ENCODE measurements at regions not wholly inside any gene's neighbourhood (a gene's known extent, or its start where the extent isn't known, plus 50 kb on each side); places are given as distances from the start of the nearest gene placed in this dataset.
A peak's percentile ranks its signal among the peaks of the same experiment; 100 is the strongest.
"Not testable (repeated sequence)": the region's sequence is repeated elsewhere in the genome, so short reads cannot be mapped to it uniquely, and the experiment has no call there.

- no peaks in the 10 kb centered on the region for H3K4me1 Mint-ChIP-seq
- H3K27ac Mint-ChIP-seq, result no peak overlapping the region
- no peak for DNase-seq
- H3K4me3 Mint-ChIP-seq, result no peak overlapping the region
- H3K9me3 Mint-ChIP-seq, result no peaks in the 10 kb centered on the region
- ATAC-seq, result no peak
- H3K27me3 Mint-ChIP-seq, result peaks cover 22% of the 10 kb centered on the region
Measured at GRCh38 chr11:121909596-121909995, 206.4 kb downstream of the BLID start.

DNA sequence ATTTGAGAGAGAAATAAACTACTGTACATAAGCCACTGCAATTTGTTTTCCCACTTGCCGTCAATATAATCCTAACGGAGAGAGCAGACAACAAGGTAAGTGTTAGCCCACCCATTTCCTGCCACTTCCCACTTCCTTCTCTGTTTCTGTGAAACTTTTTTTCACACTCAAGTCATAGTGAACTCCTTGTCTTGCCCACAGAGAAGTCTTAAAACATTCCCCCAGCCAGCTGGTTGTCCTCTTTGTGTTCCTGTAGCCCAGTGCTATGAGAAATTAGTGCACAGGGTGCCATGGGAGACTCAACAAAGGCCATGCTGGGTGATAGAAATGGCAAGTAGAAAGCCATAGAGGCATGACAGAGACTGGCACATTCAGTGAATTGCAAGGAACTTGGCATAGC is 208.6 kb downstream of the BLID start:
- Mint-ChIP-seq H3K27ac (no peak overlapping the region), H3K27me3 (peaks cover 22% of the 10 kb centered on the region), H3K4me1 (no peaks in the 10 kb centered on the region), H3K9me3 (no peaks in the 10 kb centered on the region), H3K4me3 (no peak overlapping the region)
- DNase-seq, result no peak
- ATAC-seq, result peak; percentile 72

DNA sequence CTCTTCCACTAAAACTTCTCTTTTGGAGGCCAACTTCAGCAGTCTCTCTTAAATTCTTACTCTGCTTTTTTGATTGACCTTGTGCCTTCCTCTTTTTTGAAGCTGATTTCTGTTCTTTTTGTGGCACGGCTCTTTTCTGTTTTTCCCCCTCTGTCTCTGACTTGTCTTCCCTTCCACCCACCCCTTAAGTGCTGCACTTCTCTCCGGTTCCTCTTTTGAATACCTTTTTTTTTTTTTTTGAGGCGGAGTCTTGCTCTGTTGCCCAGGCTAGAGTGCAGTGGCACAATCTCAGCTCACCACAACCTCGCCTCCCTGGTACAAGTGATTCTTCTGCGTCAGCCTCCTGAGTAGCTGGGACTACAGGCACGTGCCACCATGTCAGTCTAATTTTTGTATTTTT is 211.9 kb downstream of the BLID start:
- H3K27ac Mint-ChIP-seq, result no peak overlapping the region
- no peak overlapping the region for H3K4me3 Mint-ChIP-seq
- DNase-seq, result no peak

GRCh38 chr11:121901886-121902285 is 214.1 kb downstream of the BLID start:
- Mint-ChIP-seq H3K27me3 (peaks cover 8% of the 10 kb centered on the region), H3K27ac (no peak overlapping the region), H3K4me1 (no peaks in the 10 kb centered on the region), H3K4me3 (no peak overlapping the region), H3K9me3 (peaks cover 0 to 4% of the 10 kb centered on the region in 2 donors)
- ATAC-seq (no peak), DNase-seq (no peak)

More for the DNA sequence above, 211.9 kb downstream of the BLID start:
- Mint-ChIP-seq H3K9me3 (no peaks in the 10 kb centered on the region), H3K27me3 (peaks cover 9% of the 10 kb centered on the region), H3K4me1 (no peaks in the 10 kb centered on the region)
- no peak for ATAC-seq

GRCh38 chr11:121901417-121901816 is 214.6 kb downstream of the BLID start:
- H3K9me3 Mint-ChIP-seq, H3K4me1 Mint-ChIP-seq, H3K27ac Mint-ChIP-seq, H3K27me3 Mint-ChIP-seq, ATAC-seq, H3K4me3 Mint-ChIP-seq, DNase-seq: not testable (repeated sequence)

- no peaks in the 10 kb centered on the region for H3K4me1 Mint-ChIP-seq
Measured at GRCh38 chr11:121899520-121899919, 216.5 kb downstream of the BLID start.

GRCh38 chr11:121898903-121899302 is 217.1 kb downstream of the BLID start:
- Mint-ChIP-seq H3K27me3 (peaks cover 8% of the 10 kb centered on the region), H3K9me3 (peaks cover 0 to 4% of the 10 kb centered on the region in 2 donors), H3K27ac (no peak overlapping the region), H3K4me1 (no peaks in the 10 kb centered on the region), H3K4me3 (no peak overlapping the region)
- ATAC-seq (no peak), DNase-seq (no peak)

More at GRCh38 chr11:121899520-121899919, 216.5 kb downstream of the BLID start:
- peaks cover 0 to 4% of the 10 kb centered on the region in 2 donors for H3K9me3 Mint-ChIP-seq
- no peak overlapping the region for H3K27ac Mint-ChIP-seq
- no peak overlapping the region for H3K4me3 Mint-ChIP-seq
- no peak for DNase-seq
- H3K27me3 Mint-ChIP-seq, result peaks cover 8% of the 10 kb centered on the region
- ATAC-seq, result no peak

DNA sequence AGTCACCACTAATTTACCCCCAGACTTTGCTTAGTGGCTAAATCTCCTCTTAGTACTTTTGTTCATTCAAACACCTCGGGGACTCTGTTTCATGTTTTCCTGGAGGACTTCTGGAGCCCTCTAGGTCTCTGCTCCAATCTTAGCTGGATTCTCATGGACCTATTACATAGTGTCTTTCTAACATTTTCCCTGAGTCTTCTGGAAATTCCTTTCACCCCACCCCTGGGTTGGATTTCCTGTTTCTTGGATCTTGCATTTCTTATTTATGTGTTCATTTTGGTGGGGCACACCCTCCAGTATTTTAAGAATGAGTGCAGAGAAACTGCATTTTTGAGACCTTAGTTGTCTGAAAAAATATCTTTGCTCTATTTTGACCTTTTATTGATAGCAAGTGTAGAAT is 220.1 kb downstream of the BLID start:
- peaks cover 8% of the 10 kb centered on the region for H3K27me3 Mint-ChIP-seq
- H3K4me1 Mint-ChIP-seq, result no peaks in the 10 kb centered on the region
- H3K4me3 Mint-ChIP-seq, result no peak overlapping the region
- no peak overlapping the region for H3K27ac Mint-ChIP-seq
- no peak for DNase-seq
- H3K9me3 Mint-ChIP-seq, result peaks cover 0 to 4% of the 10 kb centered on the region in 2 donors
- no peak for ATAC-seq

GRCh38 chr11:121894581-121894980 is 221.4 kb downstream of the BLID start:
- H3K4me1 Mint-ChIP-seq, result no peaks in the 10 kb centered on the region
- ATAC-seq (no peak), DNase-seq (no peak)
- peaks cover 0 to 4% of the 10 kb centered on the region in 2 donors for H3K9me3 Mint-ChIP-seq
- H3K27ac Mint-ChIP-seq, result no peak overlapping the region
- peaks cover 8% of the 10 kb centered on the region for H3K27me3 Mint-ChIP-seq
- H3K4me3 Mint-ChIP-seq, result no peak overlapping the region

- peaks cover 2% of the 10 kb centered on the region for H3K27me3 Mint-ChIP-seq
- DNase-seq (no peak), ATAC-seq (no peak)
- no peak overlapping the region for H3K27ac Mint-ChIP-seq
- no peaks in the 10 kb centered on the region for H3K9me3 Mint-ChIP-seq
- no peak overlapping the region for H3K4me3 Mint-ChIP-seq
- no peaks in the 10 kb centered on the region for H3K4me1 Mint-ChIP-seq
Measured at GRCh38 chr11:121892863-121893262, 223.2 kb downstream of the BLID start.

- no peaks in the 10 kb centered on the region for H3K27me3 Mint-ChIP-seq
- no peak overlapping the region for H3K4me3 Mint-ChIP-seq
- DNase-seq (no peak), ATAC-seq (no peak)
- no peaks in the 10 kb centered on the region for H3K4me1 Mint-ChIP-seq
- H3K27ac Mint-ChIP-seq, result no peak overlapping the region
- H3K9me3 Mint-ChIP-seq, result no peaks in the 10 kb centered on the region
Measured at GRCh38 chr11:121892131-121892681, 223.8 kb downstream of the BLID start.

DNA sequence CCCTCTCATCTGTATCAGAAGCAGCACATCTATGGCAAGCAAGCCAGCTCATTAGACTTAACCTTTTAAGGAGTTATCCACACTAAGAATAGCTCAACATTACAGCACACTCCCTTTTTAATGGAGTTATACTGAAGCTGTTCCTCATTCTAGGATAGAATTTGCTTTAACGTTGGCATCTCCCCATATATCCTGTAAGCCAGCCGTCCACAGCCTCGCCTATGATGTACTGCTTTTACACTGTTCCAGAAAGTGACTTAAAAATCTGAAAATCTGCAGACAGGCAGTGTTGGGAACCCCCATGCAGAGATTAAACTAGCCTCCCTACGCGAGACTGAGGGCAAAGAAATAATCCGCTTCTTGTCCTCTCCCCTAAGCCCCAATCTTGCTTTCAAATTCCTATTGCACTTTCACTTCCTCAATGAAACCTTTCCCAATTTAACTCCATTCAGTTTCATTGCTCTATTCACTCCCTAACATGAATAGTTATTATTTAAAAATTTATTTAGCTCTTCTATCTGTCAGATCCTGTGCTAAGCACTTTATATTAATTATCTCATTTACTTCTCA is 225.0 kb downstream of the BLID start:
- DNase-seq, result no peak
- ATAC-seq, result no peak
- no peaks in the 10 kb centered on the region for H3K9me3 Mint-ChIP-seq
- H3K4me3 Mint-ChIP-seq, result no peak overlapping the region
- no peaks in the 10 kb centered on the region for H3K27me3 Mint-ChIP-seq
- H3K27ac Mint-ChIP-seq, result no peak overlapping the region
- H3K4me1 Mint-ChIP-seq, result no peaks in the 10 kb centered on the region

- no peak for DNase-seq
- H3K27ac Mint-ChIP-seq, result no peak overlapping the region
- no peaks in the 10 kb centered on the region for H3K27me3 Mint-ChIP-seq
- H3K4me1 Mint-ChIP-seq, result no peaks in the 10 kb centered on the region
- H3K4me3 Mint-ChIP-seq, result no peak overlapping the region
- ATAC-seq, result no peak
- no peaks in the 10 kb centered on the region for H3K9me3 Mint-ChIP-seq
Measured at GRCh38 chr11:121890377-121890776, 225.6 kb downstream of the BLID start.

- H3K27ac Mint-ChIP-seq, result no peak overlapping the region
- no peak for DNase-seq
- H3K9me3 Mint-ChIP-seq, result no peaks in the 10 kb centered on the region
- no peaks in the 10 kb centered on the region for H3K4me1 Mint-ChIP-seq
- no peak overlapping the region for H3K4me3 Mint-ChIP-seq
- no peaks in the 10 kb centered on the region for H3K27me3 Mint-ChIP-seq
- ATAC-seq, result no peak
Measured at GRCh38 chr11:121889931-121890330, 226.1 kb downstream of the BLID start.

DNA sequence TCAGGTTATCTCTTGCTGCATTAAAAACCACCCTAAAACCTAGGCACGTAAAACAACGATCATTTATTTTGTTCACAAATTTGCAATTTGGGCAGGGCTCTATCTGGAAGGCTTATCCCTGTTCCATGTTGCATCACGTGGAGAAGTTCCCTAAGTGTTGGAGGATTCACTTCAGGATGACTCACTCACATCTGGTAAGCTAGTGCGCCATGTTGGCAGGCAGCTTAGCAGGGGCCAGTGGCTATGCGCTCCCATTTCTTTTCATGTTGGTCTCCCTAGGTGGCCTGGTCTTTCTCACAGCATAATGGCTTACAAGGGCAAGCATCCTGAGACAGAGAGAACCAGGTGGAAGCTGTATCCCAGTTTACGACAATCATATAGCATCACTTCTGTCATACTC is 226.8 kb downstream of the BLID start:
- H3K4me3 Mint-ChIP-seq, result no peak overlapping the region
- no peak for ATAC-seq
- no peak for DNase-seq
- no peaks in the 10 kb centered on the region for H3K27me3 Mint-ChIP-seq
- H3K27ac Mint-ChIP-seq, result no peak overlapping the region
- no peaks in the 10 kb centered on the region for H3K4me1 Mint-ChIP-seq
- no peaks in the 10 kb centered on the region for H3K9me3 Mint-ChIP-seq

DNA sequence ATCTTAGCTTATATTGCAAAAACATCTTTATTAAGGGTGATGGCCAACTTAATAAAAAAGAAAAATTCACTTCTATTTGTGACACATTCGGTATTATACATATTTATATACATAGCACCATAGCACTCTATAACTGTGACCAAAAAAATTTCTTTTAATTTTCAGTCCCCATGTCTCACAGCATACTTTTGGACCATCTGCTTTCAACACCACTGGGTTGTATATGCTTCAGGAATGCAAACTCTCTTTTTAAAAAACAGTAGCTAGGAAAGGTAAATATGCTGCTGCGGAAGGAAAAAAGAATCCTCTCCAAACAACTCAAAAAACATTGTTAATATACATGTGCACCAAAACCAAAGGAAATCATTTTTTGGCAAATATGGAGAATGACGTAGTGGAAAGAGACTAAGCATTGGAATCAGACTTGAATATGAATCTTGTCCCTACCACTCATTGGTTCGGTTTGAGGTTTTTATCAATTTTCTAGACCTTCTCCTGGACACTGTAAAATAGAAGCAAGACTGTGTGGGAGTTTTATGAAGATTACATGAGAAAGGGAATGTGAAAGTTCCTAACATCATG is 227.9 kb downstream of the BLID start:
- no peaks in the 10 kb centered on the region for H3K27me3 Mint-ChIP-seq
- H3K27ac Mint-ChIP-seq, result no peak overlapping the region
- H3K4me1 Mint-ChIP-seq, result no peaks in the 10 kb centered on the region
- ATAC-seq (no peak), DNase-seq (no peak)
- no peak overlapping the region for H3K4me3 Mint-ChIP-seq
- H3K9me3 Mint-ChIP-seq, result no peaks in the 10 kb centered on the region

DNA sequence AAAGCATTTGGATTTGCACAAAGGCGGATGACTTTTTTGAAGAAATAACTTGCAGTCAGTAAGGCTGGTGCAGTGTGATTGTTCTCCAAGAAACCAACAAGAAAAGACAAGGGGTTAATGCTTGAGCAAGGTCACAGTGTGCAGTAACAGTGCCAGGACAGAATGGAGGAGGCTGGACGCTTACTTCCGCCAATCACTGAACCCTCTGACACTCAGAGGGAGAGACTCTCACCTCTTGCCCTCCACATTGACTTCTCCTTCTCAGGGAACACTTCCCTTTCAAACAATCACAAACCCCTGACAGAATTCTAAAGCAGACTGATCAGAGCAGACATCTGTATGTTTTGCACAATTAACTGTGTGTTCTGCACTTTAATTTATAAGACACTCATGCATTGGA is 228.4 kb downstream of the BLID start:
- DNase-seq (no peak), ATAC-seq (no peak)
- Mint-ChIP-seq H3K4me1 (no peaks in the 10 kb centered on the region), H3K4me3 (no peak overlapping the region), H3K9me3 (no peaks in the 10 kb centered on the region), H3K27ac (no peak overlapping the region), H3K27me3 (no peaks in the 10 kb centered on the region)
